Kidney capillary endothelial cell (primary cell): ENCODE measurements at regions not wholly inside any gene's neighbourhood (a gene's known extent, or its start where the extent isn't known, plus 50 kb on each side); places are given as distances from the start of the nearest gene placed in this dataset.
A peak's percentile ranks its signal among the peaks of the same experiment; 100 is the strongest.

ENCODE experiments used
- DNase-seq: peaks from one replicate; pipeline ENCODE4 v3.0.0-alpha.2; 2018; ENCODE audit warnings: low spot score

DNA sequence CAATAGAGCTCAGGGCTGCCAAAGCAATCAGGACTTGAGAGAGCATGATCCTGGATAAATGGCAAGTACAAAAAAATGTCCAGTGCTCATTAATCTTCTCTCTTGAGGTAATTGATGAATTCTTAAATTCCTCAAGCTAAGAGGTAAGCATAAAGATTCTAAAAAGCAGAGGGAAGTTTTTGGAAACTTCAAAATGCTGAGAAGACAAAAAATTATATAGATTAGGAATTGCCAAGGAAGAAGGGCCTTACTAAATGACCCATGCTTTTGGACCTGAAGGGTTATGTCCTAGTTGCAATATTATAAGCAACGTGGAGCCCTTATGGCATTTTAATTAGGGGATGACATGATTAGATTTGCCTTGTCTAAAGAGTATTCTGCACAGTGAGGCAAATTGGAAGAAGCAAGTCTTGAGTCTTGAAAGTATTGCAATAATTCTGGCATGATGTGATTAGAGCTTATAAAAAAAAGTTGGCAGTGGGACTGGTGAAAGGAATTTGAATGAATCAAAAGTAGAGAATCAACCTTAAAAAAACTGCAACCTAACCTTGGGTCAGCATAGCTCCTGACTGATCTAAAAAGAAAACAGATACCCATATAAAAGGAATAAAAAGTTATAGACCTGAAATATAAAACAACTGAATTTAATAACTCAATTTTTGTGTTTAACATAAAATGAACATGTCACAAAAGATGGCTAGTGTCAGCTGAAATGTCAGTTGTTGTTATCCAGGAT, 323.8 kb upstream of the ARRDC3 start:
- DNase-seq, result no peak

DNA sequence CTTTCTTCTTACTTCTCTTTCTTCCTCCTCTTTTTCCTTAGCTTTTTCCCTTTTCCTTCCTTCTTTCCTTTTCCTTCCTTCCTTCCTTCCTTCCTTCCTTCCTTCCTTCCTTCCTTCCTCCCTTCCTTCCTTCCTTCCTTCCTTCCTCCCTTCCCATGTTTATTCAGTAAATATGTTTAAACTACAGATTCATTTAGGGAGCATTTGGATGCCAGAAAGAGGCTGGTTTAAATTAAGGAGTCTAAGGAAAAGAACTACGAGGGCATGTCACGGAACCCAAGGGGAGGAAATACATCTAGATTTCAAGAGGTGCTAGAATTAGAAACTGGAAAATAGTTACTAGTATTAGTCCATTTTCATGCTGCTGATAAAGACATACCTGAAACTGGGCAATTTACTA, 320.0 kb upstream of the ARRDC3 start:
- DNase-seq, result no peak

- no peak for DNase-seq
Measured at GRCh38 chr5:91699429-91699828, 316.3 kb upstream of the ARRDC3 start.

DNA sequence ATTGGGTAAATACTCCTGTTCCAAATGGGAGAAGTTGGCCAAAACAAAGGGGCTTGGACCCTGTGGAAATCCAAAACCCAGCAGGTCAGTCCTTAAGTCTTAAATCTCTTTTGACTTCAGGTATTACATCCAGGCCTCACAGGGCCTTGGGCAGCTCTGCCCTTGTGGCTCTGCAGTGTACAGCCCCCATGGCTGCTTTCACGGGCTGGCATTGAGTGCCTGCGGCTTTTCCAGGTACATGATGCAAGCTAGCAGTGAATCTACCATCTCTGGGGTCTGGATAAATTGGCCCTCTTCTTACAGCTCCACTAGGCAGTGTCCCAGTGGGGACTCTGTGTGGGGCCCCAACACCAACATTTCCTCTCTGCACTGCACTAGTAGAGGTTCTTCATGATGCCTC, 308.5 kb upstream of the ARRDC3 start:
- no peak for DNase-seq

DNA sequence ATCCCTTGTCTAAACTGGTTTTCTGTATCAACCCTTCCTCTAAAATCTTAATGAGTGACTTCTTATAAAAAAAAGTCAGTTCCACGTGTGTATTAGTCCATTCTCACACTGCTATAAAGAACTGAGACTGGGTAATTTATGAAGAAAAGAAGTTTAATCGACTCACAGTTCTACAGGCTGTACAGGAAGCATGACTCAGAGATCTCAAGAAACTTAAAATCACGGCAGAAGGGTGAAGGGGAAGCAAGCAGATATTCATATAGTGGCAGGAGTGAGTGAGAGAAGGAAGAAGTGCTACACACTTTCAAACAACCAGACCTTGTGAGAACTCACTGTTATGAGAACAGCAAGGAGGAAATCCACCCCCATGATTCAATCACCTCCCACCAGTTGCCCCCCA, 307.8 kb upstream of the ARRDC3 start:
- no peak for DNase-seq

- no peak for DNase-seq
Measured at GRCh38 chr5:91687430-91687829, 304.3 kb upstream of the ARRDC3 start.

GRCh38 chr5:91684625-91685024, 301.5 kb upstream of the ARRDC3 start:
- DNase-seq, result no peak

GRCh38 chr5:91670563-91670962, 287.4 kb upstream of the ARRDC3 start:
- DNase-seq, result no peak

DNA sequence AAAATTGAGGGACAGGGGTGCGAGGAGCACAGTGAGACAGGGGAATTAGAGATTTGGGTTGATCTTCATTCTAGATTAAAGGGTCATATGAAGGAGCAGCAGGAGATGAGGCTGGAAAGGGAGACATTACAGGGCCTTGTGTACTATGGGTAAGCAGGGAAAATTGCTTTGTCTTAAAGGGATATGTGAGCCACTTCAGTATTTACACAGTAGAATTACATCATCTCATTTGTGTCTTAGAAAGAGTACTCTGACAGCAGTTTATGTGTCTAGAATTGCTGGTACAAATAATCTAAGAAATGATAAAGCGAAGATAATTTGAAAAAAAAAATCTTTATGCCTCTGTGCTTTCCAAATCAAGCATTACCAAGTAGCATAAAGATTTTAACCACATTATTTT, 287.0 kb upstream of the ARRDC3 start:
- DNase-seq, result no peak

DNA sequence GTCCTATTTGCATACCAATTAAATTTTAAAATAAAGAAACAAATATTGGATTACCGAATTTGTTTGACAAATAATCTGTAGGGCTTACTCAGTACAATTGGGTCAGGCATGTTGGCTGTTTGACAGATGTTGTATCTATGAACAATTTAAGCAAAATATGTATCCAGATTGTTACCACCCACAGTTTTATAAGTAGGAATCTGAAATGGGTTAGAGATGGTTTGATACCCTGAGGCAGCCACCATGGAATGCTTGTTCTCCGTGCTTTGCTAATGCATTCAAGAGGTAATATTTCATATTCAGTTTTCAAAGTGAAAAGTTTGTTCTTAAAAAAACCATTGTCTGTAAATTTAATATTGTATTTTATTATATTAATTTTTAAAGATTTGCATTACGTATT, 285.1 kb upstream of the ARRDC3 start:
- no peak for DNase-seq

- no peak for DNase-seq
Measured at GRCh38 chr5:91652678-91653077, 269.6 kb upstream of the ARRDC3 start.

GRCh38 chr5:91651704-91652103, 268.6 kb upstream of the ARRDC3 start:
- DNase-seq, result no peak

GRCh38 chr5:91645347-91645746, 262.2 kb upstream of the ARRDC3 start:
- DNase-seq, result no peak

DNA sequence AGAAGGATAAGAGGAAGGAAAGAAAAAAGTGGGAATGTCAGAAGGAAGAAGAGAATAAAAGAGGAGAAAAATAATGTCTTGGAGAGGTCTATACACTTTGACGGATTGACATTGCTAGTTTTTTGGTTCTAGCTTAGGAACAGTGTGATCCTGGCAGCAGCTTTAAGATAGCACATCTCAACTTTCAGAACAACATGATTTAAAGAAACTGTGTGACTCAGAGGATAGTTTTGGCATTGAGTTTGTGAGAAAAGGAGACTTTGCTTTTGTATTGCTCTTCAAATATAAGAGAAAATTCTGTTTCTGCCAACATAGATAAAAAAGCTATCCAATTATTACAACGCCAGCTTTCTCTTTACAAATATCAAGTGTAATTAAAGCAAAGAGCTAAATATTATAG, 260.7 kb upstream of the ARRDC3 start:
- DNase-seq, result no peak

GRCh38 chr5:91642581-91642980, 259.5 kb upstream of the ARRDC3 start:
- DNase-seq, result no peak

DNA sequence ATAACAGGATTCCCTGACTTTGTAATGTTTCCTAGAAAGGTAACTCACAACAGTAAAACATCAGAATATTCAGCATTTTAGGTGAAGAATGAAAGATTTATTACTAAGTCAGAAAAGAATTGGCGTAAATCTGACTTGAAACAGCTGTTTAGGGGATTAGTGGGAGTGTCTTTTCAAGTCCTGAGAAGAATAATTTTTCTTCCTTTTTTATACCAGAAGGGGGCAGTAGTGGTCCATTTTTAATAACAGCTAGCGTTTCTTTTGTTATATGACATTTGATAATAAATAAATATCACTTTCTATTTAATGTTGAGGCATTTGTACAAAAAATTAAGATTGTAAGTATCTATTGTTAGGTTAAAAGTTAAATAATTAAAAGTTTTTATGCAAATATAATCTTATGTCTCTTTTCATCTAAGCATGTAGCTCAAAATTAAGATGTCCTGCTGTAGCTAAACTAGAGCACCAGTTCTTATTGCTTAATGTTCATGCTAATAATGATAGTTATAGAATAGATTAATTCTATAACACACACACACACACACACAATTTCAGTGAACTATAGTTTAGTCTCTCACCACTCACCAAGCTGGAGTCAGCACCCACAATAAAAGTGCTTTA, 258.7 kb upstream of the ARRDC3 start:
- peak; percentile 63 for DNase-seq

DNA sequence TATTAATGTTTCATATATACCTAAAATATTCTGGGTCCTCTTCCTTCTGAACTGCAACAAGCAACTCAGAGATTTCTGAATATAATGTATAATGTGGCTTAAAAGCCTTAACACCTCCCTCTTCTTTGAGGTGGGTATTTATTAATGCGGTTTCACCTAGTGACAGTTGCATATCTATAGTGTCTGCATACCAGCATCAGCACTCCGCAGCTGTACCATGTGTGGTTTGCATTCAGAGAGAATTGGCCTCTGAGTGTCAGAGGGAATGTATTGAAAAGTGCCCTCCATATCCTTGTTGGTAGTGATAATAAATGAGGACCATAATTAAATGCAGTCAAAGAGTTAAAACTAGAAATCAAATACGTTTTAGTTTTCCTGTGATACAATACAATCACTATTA, 256.6 kb upstream of the ARRDC3 start:
- no peak for DNase-seq

- no peak for DNase-seq
Measured at GRCh38 chr5:91638010-91638409, 254.9 kb upstream of the ARRDC3 start.

GRCh38 chr5:91635950-91636734, 253.0 kb upstream of the ARRDC3 start:
- DNase-seq, result no peak

DNA sequence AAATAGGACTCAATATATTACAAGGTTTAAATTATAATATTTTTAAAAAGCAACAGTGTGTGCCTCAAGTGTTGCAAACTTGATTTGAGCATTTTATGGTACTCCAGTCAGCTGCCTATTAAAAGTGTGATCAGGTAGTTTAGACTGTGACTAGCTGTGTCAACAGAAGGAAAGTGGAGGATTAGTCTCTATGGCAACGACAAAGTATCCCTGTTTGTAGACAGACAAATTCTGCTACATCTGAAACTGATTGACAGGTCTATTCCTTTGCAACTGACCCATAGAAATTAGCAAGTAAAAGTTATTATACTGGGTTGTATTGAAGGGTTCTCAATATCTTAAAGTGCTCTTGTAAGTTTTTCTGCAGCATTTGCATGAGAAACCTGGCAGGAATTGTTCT, 249.8 kb upstream of the ARRDC3 start:
- no peak for DNase-seq

- DNase-seq, result no peak
Measured at GRCh38 chr5:91611746-91612145, 228.6 kb upstream of the ARRDC3 start.

DNA sequence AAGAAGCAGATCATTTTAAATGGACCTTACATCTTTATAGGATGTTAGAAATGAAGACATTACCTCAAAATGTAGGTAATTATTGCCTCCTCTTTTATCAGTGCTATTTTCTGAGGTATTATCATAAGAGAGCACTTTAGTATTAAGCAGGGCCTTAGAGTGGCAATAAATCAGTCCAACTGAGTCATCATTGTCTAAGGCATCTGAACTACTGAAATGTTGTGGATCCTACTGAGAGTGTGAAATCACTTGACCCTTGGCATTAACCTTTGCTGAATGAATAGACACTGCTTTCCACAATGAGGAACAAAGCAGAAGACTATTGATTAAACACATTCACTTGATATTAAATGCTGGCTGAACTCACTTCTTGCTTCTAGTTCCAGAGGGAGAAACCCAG, 224.6 kb upstream of the ARRDC3 start:
- no peak for DNase-seq

GRCh38 chr5:91599863-91600262, 216.7 kb upstream of the ARRDC3 start:
- DNase-seq, result no peak
